Neural progenitor cell (in vitro differentiated cells): ENCODE measurements at regions not wholly inside any gene's neighbourhood (a gene's known extent, or its start where the extent isn't known, plus 50 kb on each side); places are given as distances from the start of the nearest gene placed in this dataset.

Source experiments
- DNase-seq: peaks from one replicate; pipeline ENCODE4 v3.0.0-alpha.2; 2016; ENCODE audit warnings: low spot score
- H2AFZ ChIP-seq: fragments of 200-600 bp; sonication (generic); replicated peaks from 2 replicates; pipeline ENCODE4 v1.6.1; 2016; ENCODE audit warnings: antibody characterized with exemption
- H3F3A ChIP-seq: fragments of 200-600 bp; sonication (generic); 2 replicates; pipeline ENCODE4 v1.6.1; 2016; ENCODE audit warnings: antibody characterized with exemption, low read depth
- H3K27ac ChIP-seq: fragments of 200-600 bp; sonication (generic); 2 replicates; pipeline ENCODE4 v1.5.1; 2016; ENCODE audit warnings: mild to moderate bottlenecking
- H3K27me3 ChIP-seq: fragments of 200-600 bp; sonication (generic); 2 replicates; pipeline ENCODE4 v1.6.1; 2016; ENCODE audit warnings: mild to moderate bottlenecking, moderate library complexity
- H3K36me3 ChIP-seq: fragments of 200-600 bp; sonication (generic); 2 replicates; pipeline ENCODE4 v1.5.1; 2016
- H3K4me1 ChIP-seq: fragments of 200-600 bp; sonication (generic); 2 replicates; pipeline ENCODE4 v1.6.1; 2016; ENCODE audit warnings: mixed run types
- H3K4me2 ChIP-seq: fragments of 200-600 bp; sonication (generic); 2 replicates; pipeline ENCODE4 v1.6.1; 2016
- H3K4me3 ChIP-seq: fragments of 200-600 bp; sonication (generic); 2 replicates; pipeline ENCODE4 v1.5.1; 2016
- H3K79me2 ChIP-seq: fragments of 200-600 bp; sonication (generic); 2 replicates; pipeline ENCODE4 v1.6.1; 2016; ENCODE audit warnings: low read depth
- H3K9ac ChIP-seq: fragments of 200-600 bp; sonication (generic); 2 replicates; pipeline ENCODE4 v1.6.1; 2016
- H3K9me3 ChIP-seq: fragments of 200-600 bp; sonication (generic); 2 replicates; pipeline ENCODE4 v1.5.1; 2016; ENCODE audit warnings: low read depth
- H4K20me1 ChIP-seq: fragments of 200-600 bp; sonication (generic); 2 replicates; pipeline ENCODE4 v1.6.1; 2016; ENCODE audit warnings: low read depth
- H3K27ac Mint-ChIP-seq: 3 replicates; pipeline ENCODE4 v1.8.0; 2021; ENCODE audit warnings: mixed read lengths
- H3K27me3 Mint-ChIP-seq: 2 replicates; pipeline ENCODE4 v1.8.0; 2022; ENCODE audit warnings: low read depth, mild to moderate bottlenecking, inconsistent platforms, moderate library complexity, mixed read lengths; ENCODE audit not compliant: insufficient read depth
- H3K36me3 Mint-ChIP-seq: 3 replicates; pipeline ENCODE4 v1.8.0; 2021; ENCODE audit warnings: mixed read lengths
- H3K4me1 Mint-ChIP-seq: 3 replicates; pipeline ENCODE4 v1.8.0; 2021; ENCODE audit warnings: mixed read lengths
- H3K4me3 Mint-ChIP-seq: 3 replicates; pipeline ENCODE4 v1.8.0; 2021; ENCODE audit warnings: mild to moderate bottlenecking, moderate library complexity, mixed read lengths
- H3K9me3 Mint-ChIP-seq: 3 replicates; pipeline ENCODE4 v1.8.0; 2020; ENCODE audit warnings: mixed read lengths
- EZH2 ChIP-seq: fragments of 200-600 bp; sonication (generic); IDR thresholded peaks from 2 replicates; pipeline ENCODE4 v1.6.1; 2017; ENCODE audit warnings: antibody characterized with exemption, mild to moderate bottlenecking, moderate library complexity
- EZH2phosphoT487 ChIP-seq: fragments of 200-600 bp; sonication (generic); IDR thresholded peaks from 2 replicates; pipeline ENCODE4 v1.6.1; 2017; ENCODE audit warnings: antibody characterized with exemption
- TF ChIP-seq, protein P1 (sequence below): fragments of 200-600 bp; sonication (generic); IDR thresholded peaks from 2 replicates; pipeline ENCODE4 v1.5.1; 2017; ENCODE audit warnings: antibody characterized with exemption, mild to moderate bottlenecking

DNA sequence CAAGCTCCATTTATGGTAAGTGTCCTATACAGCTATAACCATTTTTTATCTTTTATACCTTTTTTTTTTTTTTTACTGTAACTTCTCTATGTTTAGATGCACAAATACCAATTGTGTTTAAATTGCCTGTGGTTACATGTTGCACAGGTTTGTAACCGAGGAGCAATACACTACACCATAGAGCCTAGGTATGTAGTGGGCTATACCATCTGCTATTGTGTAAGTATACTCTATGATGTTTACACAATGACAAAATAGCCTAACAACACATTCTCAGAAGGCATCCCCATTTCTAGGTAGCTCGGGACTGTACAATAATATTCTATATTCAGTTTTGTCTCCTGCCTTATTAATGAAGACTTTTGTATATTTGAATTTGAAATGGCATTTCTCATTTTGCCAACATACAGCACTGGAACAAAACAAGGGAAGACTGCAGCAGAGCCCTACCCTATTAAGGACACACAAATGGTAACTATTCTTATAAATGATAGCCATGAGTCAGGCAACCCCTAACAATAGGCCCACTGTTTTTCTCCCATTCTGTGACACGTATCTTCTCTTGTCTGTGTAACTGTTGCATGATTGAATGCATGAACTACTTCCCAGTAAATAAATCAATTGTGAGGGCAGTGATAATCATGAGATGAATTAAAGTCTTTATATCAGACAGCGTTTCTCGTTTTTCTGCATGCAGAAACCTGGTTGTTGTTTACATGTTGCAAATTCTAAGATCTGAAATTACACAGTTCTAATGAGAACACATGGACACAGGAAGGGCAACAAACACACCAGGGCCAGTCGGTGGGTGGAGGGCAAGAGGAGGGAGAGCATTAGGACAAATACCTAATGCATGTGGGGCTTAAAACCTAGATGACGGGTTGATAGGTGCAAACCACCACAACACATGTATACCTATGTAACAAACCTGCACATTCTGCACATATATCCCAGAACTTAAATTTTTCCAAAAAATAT lies 173.9 kb downstream of the EPM2A start:
- no peak overlapping the region for H3K27ac Mint-ChIP-seq
- no peak overlapping the region for H3K9ac ChIP-seq
- no peak overlapping the region for H3K4me2 ChIP-seq
- H3K4me3 ChIP-seq, result no peak overlapping the region
- no peaks in the 10 kb centered on the region for H3K36me3 Mint-ChIP-seq
- TF ChIP-seq, protein P1, sequence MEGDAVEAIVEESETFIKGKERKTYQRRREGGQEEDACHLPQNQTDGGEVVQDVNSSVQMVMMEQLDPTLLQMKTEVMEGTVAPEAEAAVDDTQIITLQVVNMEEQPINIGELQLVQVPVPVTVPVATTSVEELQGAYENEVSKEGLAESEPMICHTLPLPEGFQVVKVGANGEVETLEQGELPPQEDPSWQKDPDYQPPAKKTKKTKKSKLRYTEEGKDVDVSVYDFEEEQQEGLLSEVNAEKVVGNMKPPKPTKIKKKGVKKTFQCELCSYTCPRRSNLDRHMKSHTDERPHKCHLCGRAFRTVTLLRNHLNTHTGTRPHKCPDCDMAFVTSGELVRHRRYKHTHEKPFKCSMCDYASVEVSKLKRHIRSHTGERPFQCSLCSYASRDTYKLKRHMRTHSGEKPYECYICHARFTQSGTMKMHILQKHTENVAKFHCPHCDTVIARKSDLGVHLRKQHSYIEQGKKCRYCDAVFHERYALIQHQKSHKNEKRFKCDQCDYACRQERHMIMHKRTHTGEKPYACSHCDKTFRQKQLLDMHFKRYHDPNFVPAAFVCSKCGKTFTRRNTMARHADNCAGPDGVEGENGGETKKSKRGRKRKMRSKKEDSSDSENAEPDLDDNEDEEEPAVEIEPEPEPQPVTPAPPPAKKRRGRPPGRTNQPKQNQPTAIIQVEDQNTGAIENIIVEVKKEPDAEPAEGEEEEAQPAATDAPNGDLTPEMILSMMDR, result no peak
- no peak for TF ChIP-seq EZH2
- no peaks in the 10 kb centered on the region for H3K36me3 ChIP-seq
- no peaks in the 10 kb centered on the region for H3F3A ChIP-seq
- peaks cover 5% of the 10 kb centered on the region for H3K4me1 ChIP-seq
- H3K27me3 Mint-ChIP-seq, result no peaks in the 10 kb centered on the region
- H2AFZ ChIP-seq, result no peak overlapping the region
- H3K27me3 ChIP-seq, result no peaks in the 10 kb centered on the region
- H3K79me2 ChIP-seq, result no peaks in the 10 kb centered on the region
- no peaks in the 10 kb centered on the region for H3K9me3 ChIP-seq
- DNase-seq, result no peak
- no peak overlapping the region for H3K4me3 Mint-ChIP-seq
- no peaks in the 10 kb centered on the region for H3K9me3 Mint-ChIP-seq
- no peaks in the 10 kb centered on the region for H3K4me1 Mint-ChIP-seq
- H3K27ac ChIP-seq, result no peak overlapping the region
- no peaks in the 10 kb centered on the region for H4K20me1 ChIP-seq

DNA sequence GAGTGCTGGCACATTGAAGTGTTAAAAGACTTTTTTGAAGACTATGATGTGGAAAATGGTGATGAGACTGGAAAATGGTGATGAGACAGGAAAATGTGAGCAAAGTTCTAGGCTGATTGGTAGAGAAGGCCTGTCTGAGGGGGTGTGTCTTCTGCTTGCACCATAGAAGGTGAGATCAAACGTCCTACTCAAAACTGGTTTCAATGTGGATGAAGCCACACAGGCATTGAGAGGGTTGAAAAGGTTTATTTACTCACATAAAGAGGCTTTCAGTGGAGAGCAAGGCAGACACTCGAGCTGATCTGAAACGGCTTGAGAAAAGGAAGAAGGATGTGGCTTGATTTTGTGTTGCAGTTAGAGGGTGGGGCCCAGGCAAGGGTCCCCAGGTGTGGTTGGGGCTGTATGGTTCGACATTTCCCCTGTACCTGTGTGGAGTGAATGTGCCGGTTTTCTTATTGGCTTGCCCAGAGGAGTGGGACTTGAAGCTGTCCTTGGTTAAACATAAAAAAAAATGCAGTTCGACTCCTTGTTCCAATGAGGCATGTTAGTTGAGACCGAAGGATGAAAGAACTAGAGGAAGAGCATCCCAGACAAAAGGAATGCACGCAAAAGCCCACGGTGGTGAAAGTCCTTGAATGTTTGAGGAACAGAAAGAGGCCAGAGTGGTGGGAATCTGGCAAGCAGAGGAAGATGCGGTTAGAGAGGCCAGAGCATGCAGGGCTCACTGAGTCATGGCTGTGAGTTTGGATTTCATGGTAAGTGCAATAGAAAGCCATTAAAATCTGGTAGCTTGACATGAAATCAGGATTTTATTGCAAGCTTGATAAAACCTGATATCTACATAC lies 172.3 kb downstream of the EPM2A start:
- no peak overlapping the region for H3K9ac ChIP-seq
- Mint-ChIP-seq H3K36me3 (no peaks in the 10 kb centered on the region), H3K27ac (no peak overlapping the region), H3K27me3 (no peaks in the 10 kb centered on the region), H3K4me1 (no peaks in the 10 kb centered on the region), H3K4me3 (no peak overlapping the region), H3K9me3 (no peaks in the 10 kb centered on the region)
- TF ChIP-seq EZH2phosphoT487 (no peak), EZH2 (no peak)
- TF ChIP-seq, protein P1, result no peak
- H3K36me3 ChIP-seq, result no peaks in the 10 kb centered on the region
- no peaks in the 10 kb centered on the region for H3K27me3 ChIP-seq
- no peak for DNase-seq
- H3K79me2 ChIP-seq, result no peaks in the 10 kb centered on the region
- H3F3A ChIP-seq, result no peaks in the 10 kb centered on the region
- H3K27ac ChIP-seq, result no peak overlapping the region
- H4K20me1 ChIP-seq, result no peaks in the 10 kb centered on the region
- no peak overlapping the region for H3K4me2 ChIP-seq
- H3K9me3 ChIP-seq, result no peaks in the 10 kb centered on the region
- no peak overlapping the region for H2AFZ ChIP-seq
- H3K4me1 ChIP-seq, result peaks cover 5% of the 10 kb centered on the region
- no peak overlapping the region for H3K4me3 ChIP-seq

DNA sequence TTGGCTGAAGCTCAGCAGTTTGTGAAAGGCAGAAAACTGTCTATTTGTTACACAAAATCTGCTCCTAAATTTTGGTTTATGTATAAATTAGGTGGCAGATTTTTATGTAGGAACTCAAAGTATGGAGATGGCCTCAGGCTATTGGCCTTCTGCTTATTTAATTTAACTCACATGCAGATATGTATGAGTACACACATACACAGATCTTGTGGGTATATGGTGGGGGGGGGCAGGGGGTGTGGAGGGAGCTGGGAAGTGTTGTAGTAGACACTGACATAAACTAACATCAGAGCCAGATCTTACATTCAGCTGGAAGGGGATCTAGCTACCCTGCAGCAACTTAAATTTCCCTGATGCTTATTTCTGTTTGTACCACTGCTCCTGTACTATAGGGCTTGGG lies 170.8 kb downstream of the EPM2A start:
- Histone ChIP-seq H3K4me3 (no peak overlapping the region), H3K79me2 (no peaks in the 10 kb centered on the region), H3K27me3 (no peaks in the 10 kb centered on the region), H3K4me1 (peaks cover 5% of the 10 kb centered on the region), H3K4me2 (no peak overlapping the region), H3K9me3 (no peaks in the 10 kb centered on the region), H3K27ac (no peak overlapping the region), H4K20me1 (no peaks in the 10 kb centered on the region), H3K36me3 (no peaks in the 10 kb centered on the region), H3K9ac (no peak overlapping the region), H2AFZ (no peak overlapping the region), H3F3A (no peaks in the 10 kb centered on the region)
- H3K4me3 Mint-ChIP-seq, result no peak overlapping the region
- H3K36me3 Mint-ChIP-seq, result no peaks in the 10 kb centered on the region
- no peaks in the 10 kb centered on the region for H3K9me3 Mint-ChIP-seq
- no peak for TF ChIP-seq EZH2phosphoT487
- no peak for TF ChIP-seq EZH2
- TF ChIP-seq, protein P1, result no peak
- H3K4me1 Mint-ChIP-seq, result peaks cover 8% of the 10 kb centered on the region
- H3K27me3 Mint-ChIP-seq, result no peaks in the 10 kb centered on the region
- H3K27ac Mint-ChIP-seq, result no peak overlapping the region
- DNase-seq, result no peak
